Fibroblast of skin of left quadriceps (primary cell): ENCODE measurements at regions not wholly inside any gene's neighbourhood (a gene's known extent, or its start where the extent isn't known, plus 50 kb on each side); places are given as distances from the start of the nearest gene placed in this dataset.
"Not testable (repeated sequence)": the region's sequence is repeated elsewhere in the genome, so short reads cannot be mapped to it uniquely, and the experiment has no call there.

ENCODE experiments used
- DNase-seq, 2 experiments: peaks; one replicate each; pipeline ENCODE4 v3.0.0-alpha.2; 2013; ENCODE audit warnings: low read depth in 2 of 2

GRCh38 chr11:130526846-130527245, 78.4 kb downstream of the ADAMTS15 start:
- no peak for DNase-seq

GRCh38 chr11:130527636-130528297, 79.3 kb downstream of the ADAMTS15 start:
- peak in 1 of 2 experiments; percentile 31 for DNase-seq

GRCh38 chr11:130528298-130529261, 80.1 kb downstream of the ADAMTS15 start:
- no peak for DNase-seq

- DNase-seq, result no peak
These were observed 80.9 kb downstream of the ADAMTS15 start for GRCh38 chr11:130529366-130529765.

- DNase-seq, result no peak
These were observed 82.6 kb downstream of the ADAMTS15 start for GRCh38 chr11:130531061-130531460.

GRCh38 chr11:130533113-130533798, 84.8 kb downstream of the ADAMTS15 start:
- no peak for DNase-seq

GRCh38 chr11:130533871-130534270, 85.4 kb downstream of the ADAMTS15 start:
- DNase-seq, result no peak

- DNase-seq, result no peak
These were observed 86.1 kb downstream of the ADAMTS15 start for GRCh38 chr11:130534551-130534950.

GRCh38 chr11:130535520-130535919, 87.1 kb downstream of the ADAMTS15 start:
- DNase-seq, result no peak

GRCh38 chr11:130536106-130537040, 87.9 kb downstream of the ADAMTS15 start:
- DNase-seq, result no peak

- DNase-seq, result not testable (repeated sequence)
These were observed 91.2 kb downstream of the ADAMTS15 start for GRCh38 chr11:130539680-130540079.

GRCh38 chr11:130544266-130544665, 95.8 kb downstream of the ADAMTS15 start:
- DNase-seq, result no peak

- DNase-seq, result no peak
These were observed 97.1 kb downstream of the ADAMTS15 start for GRCh38 chr11:130545449-130546072.

GRCh38 chr11:130546438-130546837, 98.0 kb downstream of the ADAMTS15 start:
- DNase-seq, result no peak

- no peak for DNase-seq
These were observed 98.7 kb downstream of the ADAMTS15 start for GRCh38 chr11:130546901-130547694.

GRCh38 chr11:130547761-130548490, 99.5 kb downstream of the ADAMTS15 start:
- DNase-seq, result no peak

GRCh38 chr11:130548491-130548833, 100.0 kb downstream of the ADAMTS15 start:
- DNase-seq, result no peak

- DNase-seq, result no peak
These were observed 101.1 kb downstream of the ADAMTS15 start for GRCh38 chr11:130549393-130549999.

- DNase-seq, result no peak
These were observed 101.7 kb downstream of the ADAMTS15 start for GRCh38 chr11:130550150-130550549.
